GM19099 (cell line): ENCODE measurements at regions not wholly inside any gene's neighbourhood (a gene's known extent, or its start where the extent isn't known, plus 50 kb on each side); places are given as distances from the start of the nearest gene placed in this dataset.

ENCODE experiments used
- POLR2A ChIP-seq: IDR thresholded peaks from 3 replicates; pipeline ENCODE4 v1.6.1; 2011; ENCODE audit warnings: low read depth; ENCODE audit not compliant: insufficient read length; ENCODE audit errors: extremely low read depth

DNA sequence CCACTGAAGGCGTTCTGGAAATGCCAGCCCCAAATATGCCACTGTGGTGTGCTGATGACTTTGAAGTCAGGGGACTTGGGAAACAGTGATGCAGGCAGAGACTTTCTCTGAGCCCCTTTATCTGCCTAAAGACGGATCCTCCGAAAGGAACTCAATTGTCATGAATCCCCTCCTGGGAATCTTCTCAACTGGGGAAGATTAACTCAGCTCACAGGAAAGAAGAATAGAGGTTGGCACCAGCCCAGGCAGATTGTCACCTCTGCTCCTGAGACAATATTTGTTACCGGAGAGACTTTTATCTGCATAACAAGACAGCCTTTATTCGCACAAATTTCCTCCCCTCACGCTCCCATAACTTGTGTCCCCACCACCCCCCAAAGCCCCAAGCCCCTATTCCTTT, 414.4 kb downstream of the FUT8 start:
- TF ChIP-seq POLR2A, result no peak

DNA sequence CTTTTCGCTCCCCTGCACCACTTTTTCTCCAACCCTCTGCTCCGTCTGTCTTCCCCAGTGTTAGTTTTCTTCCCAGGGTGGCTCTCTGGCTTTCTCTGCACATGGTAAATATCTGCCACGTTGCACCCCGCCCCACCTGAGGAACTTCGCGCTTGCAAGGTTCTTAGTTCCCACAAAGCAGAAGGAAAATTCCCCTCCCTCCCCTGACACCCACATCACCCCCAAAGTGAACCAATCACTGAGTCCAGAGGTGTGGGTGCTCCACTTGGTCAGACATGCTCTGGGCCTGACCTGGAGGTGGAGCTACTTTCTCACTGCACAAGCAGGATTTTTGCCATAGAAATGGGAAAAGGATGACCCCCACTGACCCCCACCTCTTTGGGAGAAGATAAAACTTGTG, 415.0 kb downstream of the FUT8 start:
- TF ChIP-seq POLR2A, result no peak

DNA sequence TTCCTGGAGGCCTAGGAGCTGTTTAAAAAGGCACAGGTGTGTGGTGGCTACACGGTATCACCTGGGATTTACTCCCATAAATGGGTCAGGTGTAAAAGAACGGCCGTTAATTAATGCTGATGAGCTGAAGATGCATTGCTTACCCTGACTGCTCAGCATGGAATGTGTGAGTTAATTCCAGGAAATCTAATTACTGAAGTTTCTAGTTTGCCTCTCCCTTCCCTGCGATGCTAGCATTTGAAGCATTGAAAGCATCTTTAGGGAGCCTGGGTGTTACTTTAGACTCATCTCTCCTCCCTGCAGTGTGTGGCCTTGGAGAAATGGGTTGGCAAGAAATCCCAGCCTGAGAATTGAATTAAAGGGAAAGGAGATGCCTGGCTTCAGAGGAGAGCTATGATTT, 415.9 kb downstream of the FUT8 start:
- no peak for TF ChIP-seq POLR2A

DNA sequence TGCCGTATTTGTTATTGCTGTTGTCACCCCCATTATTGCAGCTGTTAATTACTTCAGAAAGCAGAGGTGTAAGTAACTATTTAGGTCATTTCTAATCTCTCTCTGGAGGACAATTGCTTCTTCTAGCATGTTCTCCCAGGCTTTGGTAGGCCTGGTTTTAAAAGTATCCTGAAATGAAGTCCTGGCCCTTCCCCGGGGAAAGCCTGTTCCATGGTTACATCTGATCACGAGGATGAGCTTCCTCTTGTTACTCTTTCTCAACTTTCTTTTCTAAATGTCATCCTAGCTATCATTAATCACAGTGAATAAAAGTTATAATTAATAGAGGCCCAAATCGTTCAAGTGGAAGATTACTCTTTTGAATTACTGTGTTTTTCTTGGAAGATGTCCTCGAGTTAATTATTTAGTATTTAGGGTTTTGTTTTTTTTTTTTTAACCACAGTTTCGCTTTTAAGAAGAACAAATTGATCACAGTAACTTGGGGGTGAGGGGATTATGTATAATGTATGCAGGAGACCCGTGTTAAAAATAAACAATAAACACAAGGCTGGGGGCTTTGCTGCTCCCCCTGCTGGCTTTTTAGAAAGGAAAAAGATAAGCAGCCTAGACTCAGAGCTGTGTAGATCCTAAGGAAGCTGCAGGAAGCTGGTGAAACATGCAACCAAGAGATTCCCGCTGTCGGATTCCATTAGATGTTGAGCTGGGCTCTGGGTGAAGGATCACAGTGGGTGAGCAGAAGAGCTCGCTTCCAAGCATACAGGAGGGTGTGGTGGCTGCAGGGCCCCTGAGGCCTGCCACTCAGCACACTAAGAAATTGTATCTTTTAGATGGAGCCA, 420.1 kb downstream of the FUT8 start:
- no peak for TF ChIP-seq POLR2A

DNA sequence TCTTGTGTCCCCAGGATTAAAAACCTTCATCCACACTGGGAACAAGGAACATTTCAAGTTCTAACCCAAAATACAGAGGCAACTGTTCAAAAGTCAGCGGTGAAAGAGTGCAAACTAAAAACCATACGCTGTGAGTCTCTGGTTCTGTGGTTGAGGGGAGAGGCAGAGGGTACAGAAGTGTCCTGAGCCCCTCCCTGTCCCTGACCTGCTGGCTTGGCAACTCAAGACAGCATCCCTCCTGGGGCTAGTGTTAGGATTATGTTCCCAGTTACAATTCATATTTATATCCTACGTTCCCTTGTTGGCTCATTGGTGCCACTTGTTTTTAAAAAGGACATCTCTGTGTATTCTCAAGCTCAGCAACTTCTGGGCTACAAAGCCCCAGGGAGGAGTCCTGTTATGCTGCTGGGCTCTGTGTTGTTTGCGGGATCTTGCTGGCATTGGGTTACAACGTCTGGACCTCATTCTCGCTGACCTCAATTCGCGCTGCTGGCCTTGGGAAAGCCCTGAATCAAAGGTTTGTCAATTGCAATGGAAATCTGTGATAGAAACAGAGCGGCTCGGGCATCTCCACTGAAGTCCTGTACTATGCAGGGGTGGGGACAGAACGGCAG, 420.8 kb downstream of the FUT8 start:
- TF ChIP-seq POLR2A, result no peak

DNA sequence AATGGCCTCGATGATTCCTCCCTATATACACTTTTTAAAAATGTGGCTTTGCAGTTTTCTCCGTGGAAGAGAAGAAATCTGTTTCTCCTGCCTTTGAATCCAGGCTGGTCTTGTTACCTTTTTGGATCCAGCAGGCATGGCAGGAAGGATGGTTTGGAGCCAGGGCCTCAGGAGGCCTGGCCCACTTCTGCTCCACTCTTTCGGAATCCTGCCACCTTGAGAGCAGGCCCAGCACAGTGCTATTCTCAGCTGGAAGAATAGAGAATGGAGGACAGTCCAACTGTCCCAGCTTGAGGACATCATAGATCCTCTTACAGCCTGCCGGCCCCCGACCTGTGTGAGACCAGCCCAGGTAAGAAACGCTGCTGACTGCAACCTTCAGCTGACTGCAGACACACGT, 421.5 kb downstream of the FUT8 start:
- TF ChIP-seq POLR2A, result no peak

DNA sequence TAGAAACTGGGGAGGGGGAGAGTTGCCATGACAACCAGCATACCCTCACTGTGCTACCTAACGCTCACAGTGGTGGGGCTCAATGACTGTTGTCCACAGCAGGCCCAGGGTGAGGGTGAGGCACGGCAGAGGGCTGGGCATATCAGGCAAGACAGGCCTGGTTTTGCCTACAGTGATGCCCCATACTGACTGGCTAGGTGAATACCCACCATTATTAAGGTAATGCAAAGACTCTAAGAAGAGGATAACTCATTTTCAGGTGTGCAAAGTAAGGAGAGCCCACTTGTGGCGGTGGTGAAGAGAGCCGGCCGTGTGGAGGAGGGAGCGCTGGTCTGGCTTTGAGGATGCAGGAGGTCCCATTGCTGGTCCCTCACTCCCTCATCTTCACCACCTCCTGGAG, 422.3 kb downstream of the FUT8 start:
- no peak for TF ChIP-seq POLR2A

DNA sequence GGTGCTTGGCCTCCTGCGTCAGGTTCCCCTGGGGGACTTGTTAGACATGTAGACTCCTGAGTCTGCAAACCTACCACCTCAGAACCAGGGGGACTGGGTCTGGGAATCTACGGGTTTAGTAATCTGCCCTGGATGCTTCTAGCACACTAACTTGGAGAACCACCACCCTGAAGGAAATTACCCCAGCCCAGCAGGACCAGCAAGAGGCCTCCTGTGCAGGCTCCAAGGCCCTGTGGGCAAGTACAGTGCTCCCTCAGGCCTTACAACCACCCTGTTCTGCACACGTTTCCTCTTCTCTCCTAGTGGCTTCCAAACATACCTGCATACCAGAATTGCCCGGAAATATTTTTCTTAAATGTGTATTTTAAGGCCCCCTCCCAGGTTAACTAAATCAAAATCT, 423.0 kb downstream of the FUT8 start:
- no peak for TF ChIP-seq POLR2A

DNA sequence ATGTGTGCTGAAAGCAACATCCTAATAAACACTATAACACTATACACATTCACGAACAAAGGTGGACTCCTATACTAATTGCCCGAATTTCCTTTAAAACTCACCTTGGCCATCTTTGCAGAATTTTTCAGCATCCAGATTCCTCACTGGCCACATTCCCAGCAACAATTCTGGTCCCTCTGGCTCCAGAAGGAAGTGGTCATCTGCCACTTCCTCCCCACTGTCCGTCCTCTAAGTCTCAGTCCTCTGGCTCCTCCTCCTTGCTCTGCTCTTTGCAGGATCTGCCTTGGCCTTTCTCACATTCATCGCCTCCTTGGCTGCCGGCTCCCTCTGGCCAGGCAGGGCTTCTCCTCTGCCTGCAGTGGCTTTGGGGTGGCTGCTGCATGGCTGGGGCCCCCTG, 426.0 kb downstream of the FUT8 start:
- TF ChIP-seq POLR2A, result no peak

DNA sequence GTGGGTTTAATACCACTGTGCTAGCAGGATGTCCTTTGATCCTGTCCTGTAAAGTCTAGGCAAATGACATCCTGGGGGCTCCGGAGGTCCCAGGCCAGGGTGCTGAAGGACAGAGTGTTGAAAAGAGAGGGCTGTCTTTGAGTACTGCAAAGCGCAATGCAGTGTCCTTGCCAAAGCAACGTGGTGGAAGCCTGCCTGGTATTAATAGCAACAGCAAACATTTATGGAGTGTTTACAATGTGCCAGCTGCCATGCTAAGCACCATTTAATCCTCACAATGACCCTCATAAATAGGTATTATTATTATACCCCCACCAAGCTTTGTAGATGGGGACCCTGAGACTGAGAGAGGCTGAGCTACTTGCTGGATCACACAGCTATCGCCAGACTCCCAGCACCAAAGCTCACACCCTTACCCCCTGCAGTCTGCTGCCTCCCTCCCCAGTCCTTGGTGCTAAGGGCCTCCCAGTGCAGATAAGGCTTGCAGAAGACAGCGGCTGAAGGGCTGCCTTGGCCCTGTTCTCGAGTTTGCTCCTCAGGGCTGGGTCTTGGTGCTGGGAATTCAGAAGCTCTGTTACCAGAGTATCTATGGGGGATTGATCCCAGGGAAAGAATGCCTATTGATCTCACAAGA, 427.7 kb downstream of the FUT8 start:
- no peak for TF ChIP-seq POLR2A

DNA sequence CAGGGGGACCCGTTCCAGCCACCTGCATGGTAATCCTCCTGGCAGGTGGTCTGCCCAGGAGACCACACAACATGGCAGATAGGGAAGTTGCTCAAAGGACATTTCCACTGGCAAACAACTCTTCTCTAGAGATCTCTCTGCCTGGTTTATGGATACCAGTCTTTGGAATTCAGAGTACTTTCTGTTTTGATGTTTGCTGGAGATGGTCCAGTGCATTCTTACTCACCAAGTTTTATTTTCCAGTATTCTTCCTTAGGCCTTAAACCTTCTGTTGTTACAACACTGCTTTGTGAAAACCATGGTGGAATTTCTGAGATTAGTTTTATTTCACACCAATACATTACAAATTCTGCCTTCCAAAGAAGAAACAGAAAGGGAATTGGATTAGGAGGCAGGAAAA, 428.3 kb downstream of the FUT8 start:
- no peak for TF ChIP-seq POLR2A

DNA sequence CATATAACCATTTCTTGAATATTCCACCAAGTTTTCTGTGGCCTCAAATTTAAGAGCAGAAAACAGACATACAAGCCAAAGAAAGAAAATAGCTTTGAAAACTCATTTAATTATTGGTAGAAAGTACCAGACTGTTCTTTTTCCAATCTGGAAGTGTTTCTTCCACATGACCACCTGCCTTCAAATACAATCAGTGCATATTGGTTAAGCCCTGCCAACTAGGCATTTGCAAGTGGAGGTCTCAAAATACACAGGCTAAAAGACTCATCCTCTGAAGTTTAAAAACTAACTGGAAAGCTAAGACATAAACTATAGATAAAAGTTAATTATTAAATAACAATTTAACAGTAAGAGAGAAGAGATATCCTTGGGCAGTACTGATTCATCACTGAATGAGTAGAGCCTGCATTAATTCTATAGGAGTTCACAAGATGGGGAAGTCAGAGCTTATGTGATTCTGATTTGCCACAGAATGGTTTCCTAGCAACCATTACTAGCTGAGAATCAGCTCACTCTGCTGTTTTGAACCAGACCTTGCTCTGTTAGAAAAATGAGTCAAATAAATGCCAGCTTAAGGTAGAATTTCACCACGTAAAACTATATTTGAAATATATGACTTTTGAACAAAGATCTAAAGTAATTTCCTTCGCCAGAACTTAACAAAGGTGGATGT, 433.8 kb downstream of the FUT8 start:
- TF ChIP-seq POLR2A, result no peak

DNA sequence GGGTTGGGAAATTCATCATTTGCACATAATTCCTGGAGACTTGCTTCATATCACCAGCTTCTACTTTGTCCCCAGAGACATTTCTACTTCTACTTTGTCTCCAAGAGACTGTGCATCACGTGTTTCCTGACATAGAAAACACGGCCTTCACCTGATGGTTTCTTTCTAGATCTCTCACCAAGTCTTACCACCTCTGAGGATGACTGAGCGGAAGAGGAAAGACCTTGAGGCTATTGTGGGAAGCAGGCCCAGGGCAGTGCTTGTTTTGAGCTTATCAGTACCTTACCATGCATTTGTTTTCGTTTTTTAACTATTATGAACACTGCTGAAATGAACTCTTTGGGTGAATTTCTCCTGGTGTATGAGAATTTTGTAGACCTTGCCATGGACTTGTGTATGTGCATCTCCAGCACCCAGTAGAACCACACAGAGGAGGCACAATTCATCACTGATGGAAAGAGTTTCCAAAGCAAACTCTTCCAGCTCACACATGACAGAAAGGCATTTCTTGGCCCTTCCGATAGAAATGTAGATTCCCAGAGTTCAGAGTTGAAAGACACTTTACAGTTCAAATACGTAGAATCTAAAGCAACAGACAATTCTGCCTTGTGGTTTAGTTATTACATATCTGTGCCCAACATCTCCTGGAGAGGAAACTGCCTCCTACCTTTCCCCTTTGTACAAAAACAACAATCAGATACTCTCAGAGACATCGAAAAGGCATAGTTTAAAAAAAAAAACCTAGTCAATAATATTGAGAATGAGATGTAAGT, 434.7 kb downstream of the FUT8 start:
- no peak for TF ChIP-seq POLR2A

DNA sequence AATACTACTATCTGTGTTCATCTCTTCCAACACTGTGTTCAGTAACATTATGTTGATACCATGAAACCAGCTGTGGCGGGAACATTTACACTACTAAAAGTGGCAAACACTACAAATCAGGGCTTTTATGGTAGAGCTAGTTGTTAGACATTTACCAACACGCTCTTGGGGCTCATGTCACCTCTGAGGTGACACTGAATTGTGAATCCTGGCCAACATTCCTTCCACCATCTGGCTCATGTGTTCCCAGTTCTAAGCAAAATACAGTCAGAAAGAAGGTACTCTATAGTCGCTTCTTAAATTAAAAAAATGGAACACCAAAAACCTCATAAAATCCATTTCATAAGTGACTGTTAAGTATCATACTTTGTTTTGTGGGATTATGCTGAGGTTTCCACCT, 436.6 kb downstream of the FUT8 start:
- TF ChIP-seq POLR2A, result no peak

DNA sequence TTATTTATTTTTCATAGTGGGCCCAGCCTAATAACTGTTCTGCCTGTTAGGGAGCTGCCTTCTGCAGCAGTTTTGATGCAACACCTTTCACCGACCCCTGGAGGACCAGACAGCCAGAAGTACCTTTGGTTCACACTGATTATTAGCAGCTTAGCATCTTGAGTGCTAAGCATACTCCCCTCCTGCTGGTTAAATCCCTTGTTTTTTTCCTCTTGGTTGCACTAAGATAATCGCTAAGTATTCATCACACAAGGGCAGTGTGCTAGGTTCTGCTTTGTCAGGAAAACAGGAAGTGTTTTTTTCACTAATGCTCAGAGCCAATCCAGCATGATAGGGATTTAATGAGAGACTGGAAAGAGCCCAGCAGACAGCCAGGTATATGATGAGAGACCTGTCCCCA, 437.0 kb downstream of the FUT8 start:
- no peak for TF ChIP-seq POLR2A
